ENCODE measurements at regions not wholly inside any gene's neighbourhood (a gene's known extent, or its start where the extent isn't known, plus 50 kb on each side); places are given as distances from the start of the nearest gene placed in this dataset.

- DNase-seq: no peak
Observed at GRCh38 chr14:28407031-28407825, 359.4 kb upstream of the FOXG1 start.

GRCh38 chr14:28407996-28408395 lies 358.6 kb upstream of the FOXG1 start:
- DNase-seq: no peak

GRCh38 chr14:28412077-28412476 lies 354.5 kb upstream of the FOXG1 start:
- no peak for DNase-seq

- no peak for DNase-seq
Observed at GRCh38 chr14:28426960-28427359, 339.6 kb upstream of the FOXG1 start.

- no peak for DNase-seq
Observed at GRCh38 chr14:28436821-28437220, 329.8 kb upstream of the FOXG1 start.

- DNase-seq: no peak
Observed at GRCh38 chr14:28461389-28461788, 305.2 kb upstream of the FOXG1 start.

GRCh38 chr14:28467611-28468010 lies 299.0 kb upstream of the FOXG1 start:
- no peak for DNase-seq

- no peak for DNase-seq
Observed at GRCh38 chr14:28468191-28469151, 298.1 kb upstream of the FOXG1 start.

- peak in 1 of 58 donors; percentile 3 for DNase-seq
Observed at GRCh38 chr14:28482251-28483040, 284.1 kb upstream of the FOXG1 start.

GRCh38 chr14:28483506-28483905 lies 283.1 kb upstream of the FOXG1 start:
- DNase-seq: no peak

GRCh38 chr14:28488684-28489083 lies 277.9 kb upstream of the FOXG1 start:
- DNase-seq: no peak

- no peak for DNase-seq
Observed at GRCh38 chr14:28493516-28493915, 273.1 kb upstream of the FOXG1 start.

GRCh38 chr14:28494196-28494595 lies 272.4 kb upstream of the FOXG1 start:
- no peak for DNase-seq

- no peak for DNase-seq
Observed at GRCh38 chr14:28496364-28496763, 270.2 kb upstream of the FOXG1 start.

- DNase-seq: no peak
Observed at GRCh38 chr14:28502517-28502916, 264.1 kb upstream of the FOXG1 start.

- DNase-seq: no peak
Observed at GRCh38 chr14:28515571-28515970, 251.0 kb upstream of the FOXG1 start.

- DNase-seq: no peak
Observed at GRCh38 chr14:28536889-28537288, 229.7 kb upstream of the FOXG1 start.

- no peak for DNase-seq
Observed at GRCh38 chr14:28542040-28542439, 224.5 kb upstream of the FOXG1 start.

- DNase-seq: no peak
Observed at GRCh38 chr14:28565345-28565744, 201.2 kb upstream of the FOXG1 start.

GRCh38 chr14:28570391-28570790 lies 196.2 kb upstream of the FOXG1 start:
- DNase-seq: no peak

- no peak for DNase-seq
Observed at GRCh38 chr14:28571636-28572035, 195.0 kb upstream of the FOXG1 start.

- DNase-seq: no peak
Observed at GRCh38 chr14:28576523-28576922, 190.1 kb upstream of the FOXG1 start.

Data from anterior cingulate cortex (tissue), 58 donors.